GM21381 (cell line): ENCODE measurements at regions not wholly inside any gene's neighbourhood (a gene's known extent, or its start where the extent isn't known, plus 50 kb on each side); places are given as distances from the start of the nearest gene placed in this dataset.
"Not testable (repeated sequence)": the region's sequence is repeated elsewhere in the genome, so short reads cannot be mapped to it uniquely, and the experiment has no call there.

Source experiments
- ATAC-seq: cut with Tn5 transposase; IDR thresholded peaks from one replicate; pipeline ENCODE4 v1.9.1; 2021; ENCODE audit warnings: mild to moderate bottlenecking, moderate library complexity; ENCODE audit not compliant: unreplicated experiment

DNA sequence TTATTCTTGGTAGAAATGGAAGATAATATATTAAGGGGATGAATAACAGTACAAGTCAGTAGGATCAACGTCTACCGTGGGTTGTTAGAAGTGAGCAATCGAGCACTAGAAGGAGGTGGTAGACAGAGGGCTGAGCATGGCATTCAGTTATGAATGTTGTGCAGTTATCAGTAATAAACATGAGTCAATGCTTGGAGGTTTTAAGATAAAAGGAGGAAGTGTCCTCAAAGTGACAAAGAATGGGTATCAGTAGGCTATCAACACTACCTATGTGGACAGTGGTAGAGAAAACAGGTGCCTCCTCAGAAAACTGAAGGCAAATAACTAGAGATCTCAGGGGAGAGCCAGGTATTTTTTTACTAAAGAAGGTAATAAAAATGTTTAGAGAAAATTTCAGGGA is 1607.0 kb downstream of the PCDH9 start:
- ATAC-seq: no peak

DNA sequence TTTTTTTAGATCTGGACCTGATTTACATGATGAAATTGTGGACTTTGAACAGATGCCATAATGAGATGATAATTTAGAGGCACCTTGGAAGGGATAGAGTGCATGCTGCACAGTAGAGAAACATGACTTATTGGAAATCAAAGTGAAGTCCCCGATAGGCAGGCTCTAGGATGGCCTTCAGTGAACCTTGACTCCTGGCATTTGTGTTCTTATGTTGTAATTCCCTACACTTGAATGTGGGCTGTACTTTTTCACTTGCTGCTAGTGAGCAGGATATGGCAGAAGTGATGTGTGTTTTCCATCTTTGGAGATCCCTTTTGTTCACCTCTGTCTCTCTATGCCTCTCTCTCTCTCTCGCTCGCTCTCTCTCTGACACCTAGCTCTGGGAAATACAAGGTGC is 1614.6 kb downstream of the PCDH9 start:
- no peak for ATAC-seq

DNA sequence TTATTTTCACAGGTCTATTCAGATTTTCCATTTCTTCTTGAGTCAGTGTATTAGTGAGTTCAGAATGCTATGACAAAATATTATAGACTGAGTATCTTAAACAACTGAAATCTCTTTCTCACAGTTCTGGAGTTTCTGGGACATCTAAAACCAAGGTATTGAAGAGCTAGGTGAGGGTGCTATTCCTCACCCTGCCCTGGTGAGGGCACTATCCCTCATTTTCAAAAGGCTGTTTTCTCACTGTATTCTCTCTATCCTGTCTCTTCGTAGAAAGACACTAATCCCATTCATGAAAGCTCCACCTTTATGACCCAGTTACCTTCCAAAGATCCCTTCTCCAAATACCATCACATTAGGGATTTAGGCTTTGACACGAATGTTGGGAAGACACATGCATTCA is 1617.1 kb downstream of the PCDH9 start:
- no peak for ATAC-seq

DNA sequence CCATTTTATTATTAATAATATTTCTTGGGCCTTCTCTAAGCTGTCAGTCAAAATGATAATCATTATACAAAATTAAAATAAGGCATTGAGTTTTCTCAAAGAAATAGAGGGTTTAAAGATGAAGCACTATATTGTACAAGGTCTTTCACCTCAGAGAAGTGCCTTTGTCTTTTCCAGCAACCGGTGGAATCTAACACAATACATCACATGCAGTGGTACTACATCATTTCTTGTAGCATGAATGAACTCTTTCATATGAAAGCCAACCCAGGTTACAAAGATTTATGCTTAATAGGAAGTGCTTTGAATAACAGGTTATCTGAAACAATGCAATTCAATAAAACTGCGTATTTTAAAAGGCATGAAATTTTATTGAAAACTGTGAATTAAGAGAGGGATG is 1620.8 kb downstream of the PCDH9 start:
- no peak for ATAC-seq

DNA sequence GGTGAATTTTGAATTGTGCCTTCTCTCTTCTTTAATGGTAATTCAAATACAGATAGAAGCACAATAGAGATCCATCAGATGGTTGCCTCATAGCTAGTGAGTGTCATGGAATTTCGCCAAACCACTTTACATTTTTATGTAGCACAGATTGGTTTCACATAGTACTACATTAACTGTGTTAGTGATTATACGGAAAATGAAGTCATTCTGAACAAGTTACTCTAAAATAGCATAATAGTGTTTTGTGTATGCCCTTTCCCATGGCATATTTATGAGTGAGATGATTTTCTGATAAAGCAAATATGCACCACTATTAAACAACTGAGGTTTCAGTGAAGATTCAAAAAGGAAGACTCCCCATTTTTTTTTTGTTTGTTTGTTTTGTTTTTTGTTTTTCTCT is 1623.5 kb downstream of the PCDH9 start:
- ATAC-seq: no peak

DNA sequence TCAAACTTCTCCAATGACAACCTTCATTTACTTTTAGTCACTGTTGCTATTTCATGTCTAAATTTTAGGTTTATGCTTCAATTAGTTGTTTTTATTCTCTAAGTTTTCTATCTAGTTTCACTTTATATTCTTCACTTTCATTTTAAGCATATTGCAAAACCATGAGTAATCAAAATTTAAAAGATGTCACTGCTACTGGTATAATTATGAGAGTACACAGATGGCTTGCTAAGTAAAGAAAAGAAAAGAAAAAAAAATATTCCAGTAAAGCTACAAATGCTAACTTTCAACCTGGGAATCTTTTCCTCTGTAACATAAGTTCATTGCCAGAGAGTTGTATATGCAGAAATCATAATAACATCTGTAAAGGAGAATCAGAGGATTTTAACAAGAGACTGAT is 1624.7 kb downstream of the PCDH9 start:
- no peak for ATAC-seq

DNA sequence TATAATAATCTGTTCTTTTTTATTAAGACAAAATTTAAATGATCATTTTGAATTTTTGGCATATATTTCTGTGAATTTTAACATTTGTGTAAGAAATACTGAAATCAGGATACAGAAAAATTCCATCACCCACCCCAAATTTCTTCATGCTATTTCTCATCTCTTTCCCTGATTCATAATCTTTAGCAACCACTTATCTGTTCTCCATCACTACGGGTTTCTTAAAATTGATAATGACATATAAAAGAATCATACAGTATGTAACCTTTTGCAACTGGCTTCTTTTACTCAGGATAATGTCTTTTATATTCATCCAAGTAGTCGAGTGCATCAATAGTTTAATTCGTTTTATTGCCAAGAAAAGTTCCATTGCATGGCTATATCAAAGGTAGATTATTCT is 1627.0 kb downstream of the PCDH9 start:
- ATAC-seq: no peak

DNA sequence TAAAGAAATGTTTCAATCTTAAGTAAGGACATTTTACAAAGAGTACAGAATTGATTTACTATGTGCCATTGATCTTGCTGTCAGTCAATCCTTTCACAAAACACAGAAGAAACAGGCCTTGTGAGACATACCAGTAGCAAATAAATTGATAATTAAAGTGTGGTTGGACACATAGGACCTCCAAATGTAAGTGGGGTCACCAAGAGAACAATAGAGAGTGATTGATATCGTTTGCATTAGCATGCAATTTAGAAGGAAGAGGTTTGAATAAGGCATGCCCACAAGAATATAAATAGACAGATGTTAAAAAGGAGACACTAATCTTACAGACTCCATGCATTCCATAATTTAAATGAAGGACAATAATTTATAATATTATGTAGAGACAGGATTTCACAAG is 1628.3 kb downstream of the PCDH9 start:
- no peak for ATAC-seq

DNA sequence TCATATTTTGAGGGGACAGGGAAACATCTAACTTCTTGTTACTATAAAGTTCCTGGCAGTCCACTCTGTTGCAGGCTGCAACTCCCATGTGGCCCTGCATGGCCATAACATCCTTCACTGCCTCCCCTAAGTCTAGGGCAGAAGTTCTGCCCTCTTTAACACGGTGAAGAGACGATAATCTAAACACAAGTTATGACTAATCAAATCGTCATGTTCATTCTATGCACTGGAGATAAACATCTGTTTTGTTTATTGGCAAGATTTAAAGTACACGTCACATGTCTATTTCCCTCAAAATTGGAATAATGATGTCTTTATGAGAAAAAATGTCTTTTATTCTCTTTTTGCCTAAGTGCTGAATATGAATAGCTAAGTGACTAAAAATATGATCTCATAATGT is 1629.4 kb downstream of the PCDH9 start:
- ATAC-seq: no peak

DNA sequence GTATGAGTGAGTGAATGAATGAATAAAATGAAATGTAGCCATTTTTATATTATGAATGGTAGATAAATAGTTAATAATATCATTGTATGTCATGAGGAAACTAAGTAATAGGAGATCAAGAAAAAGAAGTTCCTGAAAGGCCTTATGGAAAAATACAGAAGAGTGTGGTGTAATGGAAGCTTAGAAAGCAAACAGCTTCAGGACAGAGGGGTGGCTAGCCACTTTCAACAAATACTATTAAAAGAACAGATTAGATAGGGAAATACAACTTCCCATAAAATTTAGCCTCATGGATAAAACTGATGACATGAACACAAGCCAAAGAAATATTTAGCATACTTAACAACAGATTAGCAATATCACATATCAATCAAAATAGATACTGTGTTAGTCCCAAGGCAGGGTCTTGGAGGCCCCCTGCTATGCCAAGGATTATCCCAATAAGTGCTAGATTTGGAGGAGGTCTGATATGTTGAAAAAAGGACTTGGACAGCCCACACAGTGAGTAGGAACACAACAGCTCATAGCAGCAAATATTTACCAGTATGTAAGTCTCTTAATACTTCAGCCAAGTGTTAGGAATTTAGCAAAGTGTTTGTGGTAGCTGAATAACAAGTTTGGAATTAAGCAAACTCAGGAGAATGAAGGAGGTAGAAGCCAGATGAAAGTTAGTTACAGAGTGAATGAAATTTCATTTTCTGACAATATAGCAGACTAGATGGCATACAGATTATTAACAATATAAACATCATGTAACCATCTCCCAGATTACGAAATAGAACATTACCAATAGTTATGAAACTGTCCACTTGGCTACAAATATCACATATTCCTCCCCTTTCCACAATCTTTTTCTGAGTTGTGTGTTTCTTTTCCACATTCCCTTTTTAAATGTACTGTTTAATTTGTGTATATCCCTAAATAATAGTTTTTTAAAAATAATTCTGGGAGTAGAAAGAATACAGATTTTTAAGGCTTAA is 1632.0 kb downstream of the PCDH9 start:
- no peak for ATAC-seq

DNA sequence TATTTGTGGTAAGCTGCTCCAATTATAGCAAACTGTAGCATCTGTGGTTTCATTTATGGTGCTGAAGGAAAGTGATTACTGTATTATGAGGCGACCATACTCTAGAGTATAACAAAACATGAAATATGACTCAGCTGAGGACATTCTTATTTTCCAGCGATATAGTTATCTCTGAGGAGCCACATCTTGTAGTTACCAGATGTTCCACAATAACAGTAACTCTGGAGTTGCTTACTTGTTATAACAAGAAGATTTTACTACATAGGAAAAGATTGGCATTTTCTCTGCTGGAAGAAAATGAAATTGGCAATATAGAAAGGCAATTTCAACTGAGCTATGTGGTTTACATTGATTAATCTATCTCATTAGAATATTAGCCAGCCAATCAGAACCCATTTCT is 1634.2 kb downstream of the PCDH9 start:
- no peak for ATAC-seq

DNA sequence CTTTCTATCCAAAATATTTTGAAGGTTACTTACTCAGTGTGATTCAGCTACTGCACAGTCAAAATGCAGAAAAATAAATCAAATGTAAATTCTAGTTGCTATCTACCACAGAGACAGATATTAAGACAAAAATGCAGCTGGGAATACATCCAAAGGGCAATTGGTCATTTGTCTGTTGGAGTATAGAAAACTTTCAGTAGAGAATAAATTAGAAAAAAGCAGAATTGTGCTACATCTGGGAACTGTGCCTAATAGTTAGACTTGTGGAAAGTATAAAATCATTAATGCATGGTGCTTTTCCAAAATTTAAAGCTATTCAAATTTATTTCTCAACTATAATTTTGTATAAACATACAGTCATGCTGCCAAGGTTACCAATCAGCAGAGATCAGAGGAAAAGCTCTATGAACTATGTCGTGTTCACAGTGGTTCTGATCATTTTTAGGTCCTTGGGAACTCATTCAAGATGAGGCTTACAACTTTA is 1635.8 kb downstream of the PCDH9 start:
- ATAC-seq: no peak

DNA sequence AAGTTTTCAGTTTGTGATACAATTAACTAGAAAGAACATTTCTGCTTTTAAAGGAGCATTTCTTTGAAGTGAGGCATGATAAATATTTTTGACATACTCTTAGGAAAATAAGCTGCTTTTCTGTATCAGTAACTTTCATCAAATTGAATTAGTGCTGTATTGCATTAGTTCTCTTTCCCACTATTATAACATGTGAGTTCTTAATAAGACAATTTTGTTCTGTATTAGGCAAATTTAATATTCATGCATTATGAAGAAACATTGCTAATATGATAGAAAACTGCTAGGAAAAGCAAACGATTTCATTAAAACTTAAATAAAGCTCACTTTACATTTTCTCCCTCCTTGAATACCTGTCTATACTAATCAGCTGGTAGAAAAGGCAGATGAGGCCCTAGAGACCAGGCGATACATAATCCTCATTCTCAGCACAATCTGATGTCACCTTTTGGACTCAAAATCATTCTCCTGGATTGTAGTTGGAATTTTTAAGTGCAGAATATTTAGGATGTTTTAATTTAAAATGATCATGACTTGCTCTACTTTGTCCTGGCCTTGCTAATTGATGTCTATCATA is 1636.8 kb downstream of the PCDH9 start:
- ATAC-seq: no peak

DNA sequence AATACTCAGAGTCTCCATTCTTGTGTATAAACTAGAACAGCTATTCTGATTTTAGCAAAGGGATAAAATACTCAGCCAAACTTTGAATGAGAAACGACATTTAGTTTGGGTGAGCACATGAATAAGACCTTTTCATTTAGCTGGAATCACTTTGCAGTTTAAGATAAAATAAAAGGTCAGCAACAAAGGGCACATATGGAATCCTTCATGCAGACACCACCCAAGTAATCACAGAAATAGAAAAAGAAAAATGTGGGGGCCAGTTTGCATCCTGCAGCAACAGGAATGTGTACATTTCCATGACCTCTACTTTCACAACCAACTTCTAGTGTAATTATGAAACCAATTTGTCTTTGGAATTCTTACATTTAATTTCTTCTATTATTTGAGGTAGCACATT is 1637.4 kb downstream of the PCDH9 start:
- ATAC-seq: no peak

DNA sequence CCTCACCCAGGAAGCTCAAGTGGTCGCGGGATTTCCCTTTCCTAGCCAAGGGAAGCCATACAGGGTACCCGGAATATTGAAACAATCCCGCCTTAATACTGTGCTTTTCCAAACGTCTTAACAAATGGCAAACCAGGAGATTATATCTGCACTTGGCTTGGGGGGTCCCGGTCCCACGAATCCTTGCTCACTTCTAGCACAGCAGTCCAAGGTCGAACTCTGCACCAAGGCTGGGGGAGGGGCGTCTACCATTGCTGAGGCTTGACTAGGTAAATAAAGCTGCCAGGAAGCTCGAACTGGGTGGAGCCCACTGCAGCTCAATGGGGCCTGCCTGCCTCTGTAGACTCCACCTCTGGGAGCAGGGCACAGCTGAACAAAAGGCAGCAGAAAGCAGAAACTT is 1644.8 kb downstream of the PCDH9 start:
- no peak for ATAC-seq

DNA sequence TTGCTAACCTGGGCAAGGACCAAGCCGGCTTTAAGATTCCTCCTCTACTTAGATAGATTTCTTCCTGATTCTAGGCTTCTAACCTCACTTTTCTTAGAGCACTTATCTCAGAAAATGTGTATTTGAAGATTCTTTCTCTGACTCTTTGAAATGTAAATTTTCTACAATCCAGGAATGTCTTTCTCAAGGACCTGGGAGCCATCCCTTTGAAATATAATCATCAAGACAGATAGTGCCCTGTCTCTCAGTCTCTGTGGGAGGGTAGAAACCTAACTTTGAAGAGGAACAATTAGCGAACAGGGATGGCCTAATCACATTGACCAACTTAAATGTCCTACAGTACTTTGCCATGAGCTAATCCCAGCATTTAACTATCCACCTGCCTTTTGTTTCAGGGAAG is 1646.0 kb downstream of the PCDH9 start:
- ATAC-seq: no peak

DNA sequence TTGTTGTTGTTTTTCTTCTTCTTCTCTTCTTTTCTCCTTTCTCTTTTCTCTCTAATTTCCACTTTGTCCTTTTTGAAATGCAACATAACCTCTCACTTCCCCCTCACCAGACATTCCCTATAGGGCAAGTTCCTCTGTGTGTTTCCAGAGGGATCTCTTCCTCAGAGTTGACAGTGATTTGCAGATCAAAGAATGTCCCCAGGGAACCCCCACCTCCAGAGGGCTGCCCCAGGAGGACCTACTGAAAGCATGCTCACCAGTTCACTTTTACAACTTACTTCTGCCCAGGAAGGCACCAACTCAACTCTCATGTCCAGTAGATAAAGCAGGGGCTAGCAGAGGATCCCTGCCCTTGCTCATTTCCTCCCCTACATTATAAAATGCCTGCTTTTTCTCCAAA is 1648.0 kb downstream of the PCDH9 start:
- ATAC-seq: no peak

DNA sequence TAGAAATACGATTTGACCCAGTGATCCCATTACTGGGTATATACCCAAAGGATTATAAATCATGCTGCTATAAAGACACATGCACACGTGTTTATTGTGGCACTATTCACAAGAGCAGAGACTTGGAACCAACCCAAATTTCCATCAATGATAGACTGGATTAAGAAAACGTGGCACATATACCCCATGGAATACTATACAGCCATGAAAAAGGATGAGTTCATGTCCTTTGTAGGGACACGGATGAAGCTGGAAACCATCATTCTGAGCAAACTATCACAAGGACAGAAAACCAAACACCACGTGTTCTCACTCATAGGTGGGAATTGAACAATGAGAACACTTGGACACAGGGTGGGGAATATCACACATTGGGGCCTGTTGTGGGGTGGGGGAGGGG is 1665.6 kb downstream of the PCDH9 start:
- not testable (repeated sequence) for ATAC-seq

DNA sequence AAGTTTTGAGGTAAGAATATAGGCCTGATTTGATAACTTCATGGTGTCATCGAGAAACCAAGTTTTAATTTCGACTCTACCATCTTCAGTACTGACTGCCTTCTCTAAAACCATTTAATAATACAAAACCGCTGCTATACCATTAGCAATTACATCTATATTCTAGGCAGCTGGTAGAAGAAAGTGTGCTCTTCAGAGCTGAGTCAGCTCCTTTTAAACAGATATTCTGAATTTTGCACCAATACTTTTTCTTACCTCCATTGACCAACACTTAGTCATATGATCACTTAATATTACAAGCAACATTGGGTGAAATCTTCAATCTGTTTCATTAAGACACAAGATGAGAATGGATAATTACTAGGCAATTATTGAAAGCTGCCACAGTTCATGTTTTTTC is 1667.8 kb downstream of the PCDH9 start:
- ATAC-seq: no peak

DNA sequence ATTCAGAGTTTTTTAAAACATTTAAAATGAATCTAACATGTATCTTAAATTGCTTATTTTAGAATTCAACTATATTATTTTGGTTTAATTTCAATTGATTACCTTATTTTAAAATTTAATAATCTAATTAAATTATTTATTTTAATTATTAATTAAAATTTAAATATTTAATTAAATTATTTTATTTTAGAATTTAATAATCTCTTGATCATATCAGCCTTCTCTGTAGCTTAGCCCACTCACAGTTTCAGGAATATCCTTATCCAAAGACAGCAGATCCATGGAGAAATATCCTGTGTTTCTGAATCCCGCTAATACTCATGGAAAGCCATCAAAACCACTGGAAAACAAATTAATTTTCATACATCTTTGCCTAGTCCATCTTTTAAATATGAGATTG is 1669.2 kb downstream of the PCDH9 start:
- no peak for ATAC-seq

DNA sequence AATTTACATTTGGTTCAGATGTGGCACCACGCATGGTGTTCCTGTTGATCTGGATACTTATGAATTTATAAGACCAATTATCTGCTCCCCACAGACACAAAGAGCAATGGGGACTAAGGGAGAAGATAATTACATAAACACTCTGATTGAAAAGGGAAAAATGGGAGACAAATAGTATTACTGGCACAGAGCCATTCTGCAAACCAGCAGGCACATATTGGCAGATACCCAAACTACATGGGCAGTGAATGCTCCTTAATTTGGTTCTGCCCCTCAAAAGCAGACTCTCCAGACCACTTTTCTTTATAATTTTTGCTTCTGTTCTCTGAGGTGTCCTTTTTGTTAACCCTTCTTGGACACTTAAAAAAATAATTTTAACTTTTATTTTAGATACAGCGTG is 1674.2 kb downstream of the PCDH9 start:
- no peak for ATAC-seq

DNA sequence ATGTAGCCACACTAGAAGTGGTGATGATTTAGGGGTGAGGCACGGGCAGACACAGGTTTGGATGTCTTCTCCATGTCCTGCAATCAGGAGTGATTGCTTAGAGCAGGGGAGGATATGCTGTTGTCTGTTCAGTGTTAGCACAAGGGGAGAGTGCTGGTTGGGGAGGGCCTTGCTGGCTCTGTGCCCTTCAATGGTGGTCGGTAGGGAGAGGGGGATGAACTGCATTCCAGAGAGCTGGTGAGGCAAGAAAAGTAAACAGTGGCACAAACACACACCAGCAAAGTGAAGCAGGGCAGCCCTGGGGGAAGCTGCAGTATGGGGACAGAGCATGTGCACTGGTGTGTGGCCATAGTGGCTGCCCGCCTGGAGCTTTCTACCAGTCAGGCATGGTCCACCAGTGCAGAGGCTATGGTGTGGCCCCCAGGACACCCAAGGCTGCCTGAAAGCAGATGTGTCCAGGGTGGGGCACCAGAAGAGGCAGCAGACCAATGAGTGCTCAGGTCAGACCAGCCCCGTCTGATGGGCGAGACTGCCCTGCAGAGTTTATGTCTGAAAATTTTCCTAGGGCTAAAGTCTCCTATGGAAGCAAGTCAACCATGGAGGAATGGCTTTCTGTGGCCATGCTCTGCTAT is 1676.9 kb downstream of the PCDH9 start:
- ATAC-seq: no peak
